Nucleus accumbens (tissue), 56 donors: ENCODE measurements at regions not wholly inside any gene's neighbourhood (a gene's known extent, or its start where the extent isn't known, plus 50 kb on each side); places are given as distances from the start of the nearest gene placed in this dataset.

Source experiments
- DNase-seq, 56 donors: peaks; one replicate each; lab custom pipeline; 2025; lab: John Stamatoyannopoulos, UW

GRCh38 chr5:155068616-155069100, 55.1 kb downstream of the KIF4B start:
- no peak for DNase-seq

DNA sequence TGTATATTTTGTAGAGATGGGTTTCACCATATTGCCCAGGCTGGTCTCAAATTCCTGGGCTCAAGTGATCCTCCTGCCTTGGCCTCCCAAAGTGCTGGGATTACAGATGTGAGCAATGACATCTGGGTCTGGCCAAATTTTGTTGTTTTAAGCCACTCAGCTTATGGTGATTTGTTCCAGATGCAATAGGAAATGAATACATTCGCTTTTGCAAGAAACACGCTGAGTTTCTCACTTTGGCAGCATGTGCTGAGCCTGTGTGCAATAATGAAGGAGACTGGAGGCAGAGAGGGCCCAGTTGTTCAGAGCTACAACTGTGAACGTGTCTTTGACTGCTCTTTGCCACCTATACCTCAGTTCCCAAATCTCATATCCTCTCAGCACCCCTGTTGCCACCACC, 56.4 kb downstream of the KIF4B start:
- no peak for DNase-seq

GRCh38 chr5:155070781-155071180, 57.2 kb downstream of the KIF4B start:
- no peak for DNase-seq

- DNase-seq = no peak
These were observed 62.8 kb downstream of the KIF4B start for GRCh38 chr5:155076379-155076778.

GRCh38 chr5:155079698-155080097, 66.1 kb downstream of the KIF4B start:
- no peak for DNase-seq

DNA sequence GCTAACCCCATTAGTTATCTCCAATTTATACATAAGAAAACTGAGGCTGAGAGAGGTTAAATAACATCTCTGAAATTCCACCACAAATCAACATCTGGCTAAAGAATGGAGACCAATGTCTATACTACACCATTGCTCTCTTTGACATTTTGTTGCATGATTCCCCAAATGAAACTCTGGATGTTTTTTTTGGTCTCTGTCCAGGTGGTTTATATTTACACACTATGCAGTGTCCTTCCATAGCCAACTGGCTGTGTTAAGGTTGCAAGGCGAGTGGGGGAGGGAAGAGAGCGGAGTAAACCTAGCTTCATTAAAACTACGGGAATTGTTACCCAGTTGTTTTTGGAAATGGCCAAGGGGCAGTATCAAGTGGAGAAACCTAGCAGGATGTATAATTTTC, 67.2 kb downstream of the KIF4B start:
- DNase-seq = no peak

DNA sequence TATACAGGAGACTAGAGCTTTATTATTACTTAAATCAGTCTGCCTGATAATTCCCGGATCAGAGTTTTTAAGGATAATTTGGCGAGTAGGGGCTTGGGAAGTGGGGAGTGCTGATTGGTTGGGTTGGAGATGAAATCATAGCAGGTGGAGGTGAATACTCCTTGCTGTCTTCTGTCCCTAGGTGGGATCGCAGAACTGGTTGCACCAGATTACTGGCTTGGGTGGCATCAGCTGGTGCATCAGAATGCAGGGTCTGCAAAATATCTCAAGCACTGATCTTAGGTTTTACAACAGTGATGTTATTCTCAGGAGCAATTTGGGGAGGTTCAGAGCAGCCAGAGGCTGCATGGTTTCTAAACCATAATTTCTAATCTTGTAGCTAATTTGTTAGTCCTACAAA, 68.1 kb downstream of the KIF4B start:
- DNase-seq = no peak

GRCh38 chr5:155082401-155082800, 68.8 kb downstream of the KIF4B start:
- no peak for DNase-seq

DNA sequence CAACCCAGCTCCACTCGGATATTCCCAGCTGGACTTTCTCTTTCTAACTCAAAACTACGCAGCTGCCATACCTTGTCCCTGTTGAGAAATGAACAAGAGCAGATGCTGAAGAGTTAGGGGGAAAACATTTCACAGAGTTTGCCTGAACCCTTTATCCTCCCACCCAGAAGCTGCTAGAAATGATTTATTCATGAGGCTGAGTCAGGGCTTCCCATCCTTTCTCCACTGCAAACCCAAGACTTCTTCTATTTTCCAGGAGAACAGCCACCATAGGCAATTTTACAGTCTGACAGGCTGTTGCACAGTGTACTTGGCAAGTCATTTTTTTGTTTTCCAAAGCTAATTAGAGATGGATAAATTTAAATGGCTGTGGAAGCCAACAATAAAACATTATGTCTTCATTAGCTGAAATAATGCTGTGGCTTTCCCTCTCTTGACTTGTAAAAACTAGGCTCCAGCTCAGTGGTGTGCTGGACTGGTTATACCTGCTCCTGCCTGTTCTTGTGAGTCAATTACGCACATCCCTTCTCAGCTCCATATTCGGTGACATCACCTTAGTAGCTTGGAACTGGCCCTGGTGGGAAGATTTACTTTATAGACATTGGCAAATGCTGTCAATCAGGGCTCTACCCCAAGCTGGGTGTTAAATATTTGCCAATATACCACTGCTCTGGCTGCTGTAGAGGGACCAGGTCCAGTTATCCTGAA, 71.9 kb downstream of the KIF4B start:
- DNase-seq = peak in 5 of 56 donors; percentile 3 to 35 (median 10)

DNA sequence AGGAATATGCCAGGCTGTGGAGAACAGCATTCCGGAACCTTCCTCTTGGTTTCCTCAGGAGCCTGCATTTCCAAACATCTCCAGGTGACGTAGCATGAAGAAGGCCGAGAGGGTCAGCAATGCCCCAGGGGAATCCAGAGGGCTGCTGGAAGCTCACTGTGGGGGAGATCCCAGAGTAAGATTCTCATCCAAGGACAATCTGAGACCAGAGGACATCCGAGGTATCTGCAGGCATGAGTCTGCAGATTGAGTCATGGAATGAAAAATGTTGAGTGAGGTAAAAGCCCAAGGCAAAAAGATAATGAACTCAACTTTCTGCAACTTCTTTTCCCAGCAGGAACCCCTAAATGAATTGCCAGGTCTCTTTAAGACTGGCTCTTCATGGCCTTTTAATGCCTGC, 73.5 kb downstream of the KIF4B start:
- DNase-seq = no peak

- DNase-seq = no peak
These were observed 75.3 kb downstream of the KIF4B start for GRCh38 chr5:155088811-155089210.

- DNase-seq = no peak
These were observed 76.1 kb downstream of the KIF4B start for GRCh38 chr5:155089643-155090042.

DNA sequence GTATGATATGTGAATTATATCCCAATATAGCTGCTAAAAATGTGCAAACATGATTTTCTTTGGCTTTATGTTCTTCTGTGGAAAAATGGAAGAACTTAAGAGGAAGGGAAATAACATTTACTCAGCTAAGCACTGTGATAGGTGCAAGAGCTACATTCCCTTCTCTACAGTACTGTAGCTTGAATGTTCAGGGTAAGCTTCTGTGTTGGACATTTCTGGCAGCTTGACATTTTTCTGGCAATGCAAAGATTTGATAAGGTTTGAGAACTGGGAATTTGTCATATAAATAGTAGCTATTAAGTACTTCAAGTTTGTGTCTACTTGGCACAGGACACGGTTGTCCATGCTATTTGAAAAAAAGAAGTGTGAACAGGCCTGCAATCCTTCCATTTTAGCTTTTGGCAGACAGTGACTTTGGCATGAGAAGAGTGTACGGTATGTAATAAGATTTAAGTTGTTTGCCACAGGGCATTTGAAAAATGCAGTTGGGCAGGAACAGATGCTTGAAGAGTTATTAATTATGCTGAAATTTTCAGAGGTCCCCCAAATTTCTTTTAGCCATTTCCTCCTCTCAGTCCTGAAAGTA, 77.6 kb downstream of the KIF4B start:
- no peak for DNase-seq

GRCh38 chr5:155091768-155092717, 78.5 kb downstream of the KIF4B start:
- DNase-seq = no peak

DNA sequence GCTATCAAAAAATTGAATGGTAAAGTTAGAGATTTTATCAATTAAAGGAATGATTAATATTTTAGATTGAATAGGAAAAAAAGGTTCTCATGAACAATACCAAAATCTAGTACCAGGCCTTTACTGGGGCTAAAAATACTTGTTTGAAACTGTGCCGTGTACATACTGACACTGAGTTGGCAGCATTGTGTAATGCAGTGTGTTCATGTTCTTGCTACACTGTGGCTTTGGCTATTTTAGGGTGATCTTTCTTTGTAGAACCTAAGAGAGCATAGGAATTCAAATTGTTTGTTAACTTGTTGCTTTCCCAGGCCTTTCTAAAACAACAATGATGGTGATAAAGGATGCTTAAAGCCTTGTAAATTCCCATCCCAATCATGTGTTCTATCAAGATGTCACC, 80.9 kb downstream of the KIF4B start:
- no peak for DNase-seq

DNA sequence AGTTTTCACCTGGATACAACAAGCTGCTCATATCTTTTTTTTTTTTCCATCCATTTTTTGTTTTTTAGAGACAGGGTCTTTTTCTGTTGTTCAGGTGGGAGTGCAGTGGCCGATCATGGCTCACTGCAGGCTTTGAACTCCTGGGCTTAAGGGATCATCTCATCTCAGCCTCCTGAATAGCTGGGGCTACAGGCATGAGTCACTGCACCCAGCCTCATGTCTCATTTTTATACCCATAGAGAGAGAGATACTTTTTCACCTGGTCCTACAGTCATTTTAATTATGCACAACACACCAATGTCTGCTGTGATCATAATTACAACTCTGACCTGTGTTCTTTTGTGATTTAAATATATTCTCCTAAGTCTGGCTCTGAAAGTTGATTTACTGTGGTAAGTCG, 84.4 kb downstream of the KIF4B start:
- no peak for DNase-seq

DNA sequence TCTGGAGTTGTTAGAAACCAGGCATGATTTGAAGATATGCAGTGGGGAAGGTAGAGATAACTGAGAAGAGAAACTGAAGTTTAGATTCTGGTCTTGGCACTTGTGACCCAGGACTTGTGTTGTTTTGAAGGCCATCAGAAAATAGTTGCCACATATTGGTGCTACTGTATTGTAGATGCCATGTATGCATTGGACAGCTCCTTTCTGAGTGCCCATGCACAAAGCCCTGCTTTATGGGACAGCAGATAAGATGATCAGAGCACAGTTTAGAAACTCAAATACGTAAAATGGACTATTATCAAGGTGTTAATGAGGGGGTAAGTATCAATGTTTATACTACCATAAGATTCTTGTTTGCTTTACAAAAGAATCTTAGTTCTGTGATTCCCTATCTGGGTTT, 84.9 kb downstream of the KIF4B start:
- no peak for DNase-seq

GRCh38 chr5:155101697-155102096, 88.1 kb downstream of the KIF4B start:
- no peak for DNase-seq

DNA sequence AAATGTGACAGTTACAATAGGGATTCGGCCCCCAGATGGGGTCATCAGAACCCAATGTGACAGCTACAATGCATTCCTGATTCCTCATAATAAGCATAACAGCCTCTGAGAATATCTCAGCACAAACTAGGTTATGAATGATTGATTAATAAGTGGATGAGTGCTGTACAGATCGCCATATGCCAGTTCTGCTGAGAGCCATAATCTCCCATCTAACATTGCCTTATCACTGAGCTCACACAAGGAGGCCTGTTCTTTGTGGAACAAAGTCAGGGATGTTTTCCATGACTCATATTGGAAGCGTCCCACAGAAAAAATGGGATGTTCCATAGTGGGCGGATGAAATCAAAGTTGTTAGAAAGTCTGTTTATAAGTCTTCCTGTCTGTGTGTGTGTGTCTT, 89.6 kb downstream of the KIF4B start:
- DNase-seq = peak in 8 of 56 donors; percentile 1 to 18 (median 6)

- no peak for DNase-seq
These were observed 90.9 kb downstream of the KIF4B start for GRCh38 chr5:155104441-155104840.

DNA sequence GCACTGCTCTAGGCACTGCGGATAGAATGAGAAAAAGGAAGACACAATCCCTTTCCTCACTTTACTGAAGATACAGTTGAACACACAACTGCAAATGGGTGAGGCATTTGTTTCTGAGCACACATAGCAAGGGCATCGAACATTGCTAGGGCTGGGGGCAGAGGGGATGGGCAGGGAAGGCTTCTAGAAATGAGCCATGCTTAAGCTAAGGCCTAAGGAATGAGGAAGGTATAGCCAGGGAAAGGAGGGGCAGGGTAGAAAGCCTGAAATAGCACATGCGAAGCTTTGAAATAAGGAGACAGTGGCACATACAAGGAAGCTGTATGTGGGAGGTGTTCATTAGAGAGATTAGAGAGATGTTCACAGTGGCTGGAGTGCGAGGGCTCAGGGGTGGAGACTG, 92.7 kb downstream of the KIF4B start:
- no peak for DNase-seq
